ENCODE measurements at regions not wholly inside any gene's neighbourhood (a gene's known extent, or its start where the extent isn't known, plus 50 kb on each side); places are given as distances from the start of the nearest gene placed in this dataset.

DNA sequence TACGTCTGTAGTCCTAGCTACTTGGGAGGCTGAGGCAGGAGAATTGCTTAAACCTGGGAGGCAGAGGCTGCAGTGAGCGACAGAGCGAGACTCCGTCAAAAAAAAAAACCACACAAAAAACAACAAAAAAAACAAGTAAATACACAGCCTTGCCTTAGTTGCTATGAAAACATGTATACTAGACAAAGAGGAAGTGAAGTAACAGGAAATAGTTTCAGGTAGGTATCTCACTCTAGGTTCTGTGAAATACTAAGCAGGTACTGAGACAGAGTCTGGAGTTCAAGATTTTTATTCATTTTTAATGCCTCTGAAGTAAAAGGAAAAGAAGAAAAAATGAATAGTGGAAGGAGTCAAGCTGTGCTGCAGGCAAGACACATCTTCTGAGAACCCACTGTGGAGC, 687.9 kb upstream of the RGMB start:
- no peak for TF ChIP-seq SPI1 (IDR thresholded peaks at IDR 0.05; ENCODE audit: low read depth, low read length)
- no peak for TF ChIP-seq POLR2A (IDR thresholded peaks at IDR 0.05; ENCODE audit: low read depth, low read length)
- TF ChIP-seq POLR2AphosphoS5 (IDR thresholded peaks at IDR 0.05; ENCODE audit: low read depth, low read length): no peak
- no peak for TF ChIP-seq TAF1 (IDR thresholded peaks at IDR 0.05; ENCODE audit: low read depth, low read length)
- TF ChIP-seq PAX5 (IDR thresholded peaks at IDR 0.05; ENCODE audit: insufficient read depth, low read length, severe bottlenecking): no peak
